Activated CD8-positive, alpha-beta T cell treated with anti-CD3 and anti-CD28 coated beads for 36 hours (primary cell): ENCODE measurements at regions not wholly inside any gene's neighbourhood (a gene's known extent, or its start where the extent isn't known, plus 50 kb on each side); places are given as distances from the start of the nearest gene placed in this dataset.
"Not testable (repeated sequence)": the region's sequence is repeated elsewhere in the genome, so short reads cannot be mapped to it uniquely, and the experiment has no call there.

Experiments
- ATAC-seq: fragments of 200-7000 bp; cut with Tn5 transposase; one replicate; pipeline ENCODE4 v1.10.0; 2021; ENCODE audit warnings: mild to moderate bottlenecking, moderate library complexity
- CTCF ChIA-PET: fragments of 350-600 bp; sonication (Branson Sonifier 250); formaldehyde crosslinking; loops from one replicate; lab custom pipeline; 2021; ENCODE audit warnings: antibody characterized with exemption; lab: Charles Lee
- POLR2A ChIA-PET: fragments of 350-600 bp; sonication (Branson Sonifier 250); formaldehyde crosslinking; loops from one replicate; lab custom pipeline; 2021; ENCODE audit warnings: antibody characterized with exemption; lab: Charles Lee
- DNase-seq: peaks from one replicate; pipeline ENCODE4 v3.0.0-alpha.2; 2020
- H3K27ac Mint-ChIP-seq: one replicate; pipeline ENCODE4 v1.8.0; 2021; ENCODE audit warnings: mild to moderate bottlenecking, mixed read lengths
- H3K27me3 Mint-ChIP-seq: one replicate; pipeline ENCODE4 v1.8.0; 2021; ENCODE audit warnings: mixed read lengths
- H3K36me3 Mint-ChIP-seq: one replicate; pipeline ENCODE4 v1.8.0; 2021; ENCODE audit warnings: low read depth, mixed read lengths
- H3K4me1 Mint-ChIP-seq: one replicate; pipeline ENCODE4 v1.8.0; 2021; ENCODE audit warnings: low read depth, mixed read lengths
- H3K4me3 Mint-ChIP-seq: one replicate; pipeline ENCODE4 v1.8.0; 2021; ENCODE audit warnings: mild to moderate bottlenecking, moderate library complexity, mixed read lengths
- H3K9me3 Mint-ChIP-seq: one replicate; pipeline ENCODE4 v1.8.0; 2021; ENCODE audit warnings: mixed read lengths
- CTCF ChIP-seq: fragments of 200-600 bp; IDR thresholded peaks from one replicate; pipeline ENCODE4 v1.8.0; 2022; ENCODE audit warnings: antibody characterized with exemption, mild to moderate bottlenecking
- intact Hi-C: fragments of 100-400 bp; cut with micrococcal nuclease; formaldehyde crosslinking; loops from one replicate; pipeline ENCODE4 v1.10.0; 2022

GRCh38 chr1:43108080-43108479 lies 64.0 kb downstream of the EBNA1BP2 start:
- TF ChIP-seq CTCF, result no peak
- CTCF ChIA-PET, result no interaction called here
- POLR2A ChIA-PET, result no interaction called here
- intact Hi-C loops, result no loop called here
- Mint-ChIP-seq H3K27me3 (no peaks in the 10 kb centered on the region), H3K9me3 (peaks cover 21% of the 10 kb centered on the region), H3K4me3 (no peak overlapping the region), H3K36me3 (no peaks in the 10 kb centered on the region), H3K4me1 (no peaks in the 10 kb centered on the region), H3K27ac (no peak overlapping the region)
- no peak for ATAC-seq
- DNase-seq, result no peak

GRCh38 chr1:43107664-43108063 lies 64.4 kb downstream of the EBNA1BP2 start:
- CTCF ChIA-PET, result no interaction called here
- DNase-seq, result no peak
- H3K4me3 Mint-ChIP-seq, result no peak overlapping the region

GRCh38 chr1:43104027-43104763 lies 67.9 kb downstream of the EBNA1BP2 start:
- DNase-seq (no peak), ATAC-seq (no peak)
- ChIA-PET POLR2A (no interaction called here), CTCF (no interaction called here)
- Mint-ChIP-seq H3K9me3 (peaks cover 13% of the 10 kb centered on the region), H3K27ac (no peak overlapping the region), H3K4me3 (no peak overlapping the region), H3K4me1 (no peaks in the 10 kb centered on the region), H3K27me3 (no peaks in the 10 kb centered on the region), H3K36me3 (no peaks in the 10 kb centered on the region)
- intact Hi-C loops, result no loop called here
- no peak for TF ChIP-seq CTCF

More at GRCh38 chr1:43107664-43108063, 64.4 kb downstream of the EBNA1BP2 start:
- POLR2A ChIA-PET, result no interaction called here
- Mint-ChIP-seq H3K9me3 (peaks cover 21% of the 10 kb centered on the region), H3K36me3 (no peaks in the 10 kb centered on the region), H3K4me1 (no peaks in the 10 kb centered on the region), H3K27ac (no peak overlapping the region), H3K27me3 (no peaks in the 10 kb centered on the region)
- no peak for TF ChIP-seq CTCF
- intact Hi-C loops, result no loop called here
- no peak for ATAC-seq

GRCh38 chr1:43101061-43101460 lies 71.0 kb downstream of the EBNA1BP2 start:
- Mint-ChIP-seq H3K27ac (no peak overlapping the region), H3K4me1 (no peaks in the 10 kb centered on the region), H3K4me3 (no peak overlapping the region), H3K27me3 (no peaks in the 10 kb centered on the region), H3K36me3 (no peaks in the 10 kb centered on the region), H3K9me3 (peaks cover 5% of the 10 kb centered on the region)
- intact Hi-C loops, result no loop called here
- DNase-seq (no peak), ATAC-seq (no peak)
- POLR2A ChIA-PET, result no interaction called here
- TF ChIP-seq CTCF, result no peak
- CTCF ChIA-PET, result no interaction called here

- Mint-ChIP-seq H3K4me3 (no peak overlapping the region), H3K4me1 (no peaks in the 10 kb centered on the region)
Measured at GRCh38 chr1:43098200-43098599, 73.9 kb downstream of the EBNA1BP2 start.

GRCh38 chr1:43096528-43096927 lies 75.6 kb downstream of the EBNA1BP2 start:
- CTCF ChIA-PET, H3K9me3 Mint-ChIP-seq, H3K27me3 Mint-ChIP-seq, H3K4me1 Mint-ChIP-seq, ATAC-seq, DNase-seq, H3K4me3 Mint-ChIP-seq, H3K27ac Mint-ChIP-seq, intact Hi-C loops, H3K36me3 Mint-ChIP-seq, POLR2A ChIA-PET: not testable (repeated sequence)

More at GRCh38 chr1:43098200-43098599, 73.9 kb downstream of the EBNA1BP2 start:
- CTCF ChIA-PET, result no interaction called here
- H3K27me3 Mint-ChIP-seq, result peaks cover 7% of the 10 kb centered on the region
- DNase-seq, result no peak
- no peak for TF ChIP-seq CTCF
- intact Hi-C loops, result no loop called here
- ATAC-seq, result no peak
- no peak overlapping the region for H3K27ac Mint-ChIP-seq
- no peaks in the 10 kb centered on the region for H3K36me3 Mint-ChIP-seq
- POLR2A ChIA-PET, result no interaction called here
- peaks cover 2% of the 10 kb centered on the region for H3K9me3 Mint-ChIP-seq

GRCh38 chr1:43090812-43091211 lies 81.3 kb downstream of the EBNA1BP2 start:
- CTCF ChIA-PET, result interaction anchor here (1.1 to 3.6 kb wide), 2 partner anchors 17 to 324 kb away, joined by 3 to 18 read pairs; partner anchors contain the start of genes C1orf50 and P3H1
- intact Hi-C loops, H3K36me3 Mint-ChIP-seq, H3K27me3 Mint-ChIP-seq, ATAC-seq, POLR2A ChIA-PET, DNase-seq, H3K4me3 Mint-ChIP-seq, H3K27ac Mint-ChIP-seq, H3K4me1 Mint-ChIP-seq, H3K9me3 Mint-ChIP-seq: not testable (repeated sequence)
